MM.1S (cell line): ENCODE measurements at regions not wholly inside any gene's neighbourhood (a gene's known extent, or its start where the extent isn't known, plus 50 kb on each side); places are given as distances from the start of the nearest gene placed in this dataset.

ENCODE experiments used
- DNase-seq: peaks from one replicate; pipeline ENCODE4 v3.0.0-alpha.2; 2015
- H2AFZ ChIP-seq: fragments of 300-600 bp; sonication (generic); 2 replicates; pipeline ENCODE4 v1.6.0; 2016; ENCODE audit warnings: antibody characterized with exemption, low read length
- H3F3A ChIP-seq: fragments of 300-600 bp; sonication (generic); 2 replicates; pipeline ENCODE4 v1.6.1; 2016; ENCODE audit warnings: mild to moderate bottlenecking, antibody characterized with exemption, low read length, moderate library complexity, mixed read lengths; ENCODE audit not compliant: insufficient read depth
- H3K27ac ChIP-seq: fragments of 300-600 bp; sonication (generic); 2 replicates; pipeline ENCODE4 v1.5.1; 2016; ENCODE audit warnings: mild to moderate bottlenecking, low read length
- H3K27me3 ChIP-seq: fragments of 300-600 bp; sonication (generic); replicated peaks from 2 replicates; pipeline ENCODE4 v1.6.0; 2016; ENCODE audit warnings: low read length; ENCODE audit not compliant: insufficient read depth
- H3K36me3 ChIP-seq: fragments of 300-600 bp; sonication (generic); replicated peaks from 2 replicates; pipeline ENCODE4 v1.6.1; 2016; ENCODE audit warnings: mild to moderate bottlenecking, low read length, mixed read lengths; ENCODE audit not compliant: insufficient read depth
- H3K4me1 ChIP-seq: fragments of 300-600 bp; sonication (generic); 2 replicates; pipeline ENCODE4 v1.6.1; 2016; ENCODE audit warnings: low read length, mixed read lengths
- H3K4me2 ChIP-seq: fragments of 300-600 bp; sonication (generic); 2 replicates; pipeline ENCODE4 v1.6.0; 2016; ENCODE audit warnings: low read depth, low read length
- H3K4me3 ChIP-seq: fragments of 300-600 bp; sonication (generic); 2 replicates; pipeline ENCODE4 v1.5.1; 2016; ENCODE audit warnings: low read length, mixed read lengths
- H3K79me2 ChIP-seq: fragments of 300-600 bp; sonication (generic); 2 replicates; pipeline ENCODE4 v1.6.1; 2016; ENCODE audit warnings: mixed run types, low read length, mixed read lengths
- H3K9ac ChIP-seq: fragments of 300-600 bp; sonication (generic); 2 replicates; pipeline ENCODE4 v1.6.1; 2016; ENCODE audit warnings: low read length, mixed read lengths
- H3K9me2 ChIP-seq: fragments of 300-600 bp; sonication (generic); replicated peaks from 2 replicates; pipeline ENCODE4 v1.6.1; 2016; ENCODE audit warnings: mild to moderate bottlenecking, low read length, mixed read lengths; ENCODE audit not compliant: insufficient read depth
- H3K9me3 ChIP-seq: fragments of 300-600 bp; sonication (generic); replicated peaks from 2 replicates; pipeline ENCODE4 v1.6.1; 2016; ENCODE audit warnings: mild to moderate bottlenecking, low read length, mixed read lengths; ENCODE audit not compliant: insufficient read depth
- H4K20me1 ChIP-seq: fragments of 300-600 bp; sonication (generic); 2 replicates; pipeline ENCODE4 v1.6.1; 2016; ENCODE audit warnings: mild to moderate bottlenecking, low read length, moderate library complexity, mixed read lengths; ENCODE audit not compliant: insufficient read depth
- EZH2 ChIP-seq: fragments of 300-600 bp; sonication (generic); optimal IDR thresholded peaks from 2 replicates; pipeline ENCODE3; 2017; ENCODE audit warnings: low read depth, mild to moderate bottlenecking, antibody characterized with exemption, low read length, mixed read lengths
- EZH2phosphoT487 ChIP-seq: fragments of 300-600 bp; sonication (generic); IDR thresholded peaks from 2 replicates; pipeline ENCODE4 v1.6.1; 2018; ENCODE audit warnings: antibody characterized with exemption, low read length
- TF ChIP-seq, protein P1 (sequence below): fragments of 300-600 bp; sonication (generic); IDR thresholded peaks from 2 replicates; pipeline ENCODE4 v1.5.1; 2016; ENCODE audit warnings: antibody characterized with exemption, low read length, mixed read lengths

DNA sequence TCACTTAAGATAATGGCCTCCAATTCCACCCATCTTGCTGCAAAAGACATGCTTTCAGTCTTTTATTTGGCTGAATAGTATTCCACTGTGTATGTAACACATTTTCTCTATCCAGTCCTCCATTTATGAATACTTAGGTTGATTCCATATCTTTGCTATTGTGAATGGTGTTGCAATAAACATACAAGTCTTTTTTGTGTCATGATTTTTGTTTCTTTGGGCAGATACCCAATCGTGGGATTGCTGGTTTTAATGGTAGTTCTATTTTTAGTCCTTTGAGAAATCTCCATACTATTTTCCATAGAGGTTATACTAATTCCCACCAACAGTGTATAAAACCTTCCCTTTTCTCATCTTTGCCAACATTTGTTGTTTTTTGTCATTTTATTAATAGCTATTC is 180.9 kb downstream of the SMIM20 start:
- TF ChIP-seq, protein P1, sequence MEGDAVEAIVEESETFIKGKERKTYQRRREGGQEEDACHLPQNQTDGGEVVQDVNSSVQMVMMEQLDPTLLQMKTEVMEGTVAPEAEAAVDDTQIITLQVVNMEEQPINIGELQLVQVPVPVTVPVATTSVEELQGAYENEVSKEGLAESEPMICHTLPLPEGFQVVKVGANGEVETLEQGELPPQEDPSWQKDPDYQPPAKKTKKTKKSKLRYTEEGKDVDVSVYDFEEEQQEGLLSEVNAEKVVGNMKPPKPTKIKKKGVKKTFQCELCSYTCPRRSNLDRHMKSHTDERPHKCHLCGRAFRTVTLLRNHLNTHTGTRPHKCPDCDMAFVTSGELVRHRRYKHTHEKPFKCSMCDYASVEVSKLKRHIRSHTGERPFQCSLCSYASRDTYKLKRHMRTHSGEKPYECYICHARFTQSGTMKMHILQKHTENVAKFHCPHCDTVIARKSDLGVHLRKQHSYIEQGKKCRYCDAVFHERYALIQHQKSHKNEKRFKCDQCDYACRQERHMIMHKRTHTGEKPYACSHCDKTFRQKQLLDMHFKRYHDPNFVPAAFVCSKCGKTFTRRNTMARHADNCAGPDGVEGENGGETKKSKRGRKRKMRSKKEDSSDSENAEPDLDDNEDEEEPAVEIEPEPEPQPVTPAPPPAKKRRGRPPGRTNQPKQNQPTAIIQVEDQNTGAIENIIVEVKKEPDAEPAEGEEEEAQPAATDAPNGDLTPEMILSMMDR = no peak
- TF ChIP-seq EZH2 = no peak
- TF ChIP-seq EZH2phosphoT487 = no peak
- Histone ChIP-seq H3K36me3 (no peaks in the 10 kb centered on the region), H3K4me1 (no peaks in the 10 kb centered on the region), H3K4me2 (no peak overlapping the region), H3K4me3 (no peak overlapping the region), H3K27ac (no peak overlapping the region), H3F3A (no peaks in the 10 kb centered on the region), H3K9me2 (no peaks in the 10 kb centered on the region), H3K9ac (no peak overlapping the region), H3K9me3 (no peaks in the 10 kb centered on the region), H4K20me1 (no peaks in the 10 kb centered on the region), H2AFZ (no peak overlapping the region), H3K27me3 (no peaks in the 10 kb centered on the region), H3K79me2 (no peaks in the 10 kb centered on the region)
- no peak for DNase-seq

- Histone ChIP-seq H3K79me2 (no peaks in the 10 kb centered on the region), H4K20me1 (no peaks in the 10 kb centered on the region), H2AFZ (no peak overlapping the region), H3K4me2 (no peak overlapping the region), H3K27ac (no peak overlapping the region), H3K9me3 (no peaks in the 10 kb centered on the region), H3K4me3 (no peak overlapping the region), H3K9me2 (no peaks in the 10 kb centered on the region), H3K36me3 (no peaks in the 10 kb centered on the region), H3F3A (no peaks in the 10 kb centered on the region), H3K27me3 (no peaks in the 10 kb centered on the region), H3K4me1 (no peaks in the 10 kb centered on the region), H3K9ac (no peak overlapping the region)
- TF ChIP-seq EZH2phosphoT487 (no peak), EZH2 (no peak)
- TF ChIP-seq, protein P1 = no peak
- no peak for DNase-seq
Observed at GRCh38 chr4:26099967-26100366, 185.9 kb downstream of the SMIM20 start.

DNA sequence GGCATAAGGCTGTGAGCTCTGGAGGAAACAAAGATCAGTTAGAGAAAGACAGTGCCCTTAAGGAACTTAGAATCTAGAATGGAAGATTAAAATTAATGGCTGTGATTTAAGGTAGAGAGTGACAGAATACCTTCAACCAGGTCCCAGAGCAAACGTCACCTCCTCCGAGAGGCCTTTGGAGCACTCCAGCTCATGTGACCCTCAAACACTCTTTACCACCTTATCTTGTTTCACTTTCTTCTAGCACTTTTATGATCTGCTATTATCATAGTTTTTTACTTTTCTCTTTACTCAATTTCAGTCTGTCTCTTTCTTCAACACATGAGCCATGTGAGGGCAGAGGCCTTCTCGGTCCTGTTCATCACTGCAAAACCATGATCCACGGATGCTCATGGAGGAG is 187.0 kb downstream of the SMIM20 start:
- Histone ChIP-seq H3K4me1 (no peaks in the 10 kb centered on the region), H3K36me3 (no peaks in the 10 kb centered on the region), H4K20me1 (no peaks in the 10 kb centered on the region), H3K79me2 (no peaks in the 10 kb centered on the region), H3K4me2 (no peak overlapping the region), H3F3A (no peaks in the 10 kb centered on the region), H3K9me3 (no peaks in the 10 kb centered on the region), H3K9ac (no peak overlapping the region), H3K9me2 (no peaks in the 10 kb centered on the region), H3K27ac (no peak overlapping the region), H3K4me3 (no peak overlapping the region), H3K27me3 (no peaks in the 10 kb centered on the region), H2AFZ (no peak overlapping the region)
- DNase-seq = no peak
- TF ChIP-seq EZH2phosphoT487 = no peak
- TF ChIP-seq EZH2 = no peak
- TF ChIP-seq, protein P1 = no peak
